Mesenchymal stem cell (in vitro differentiated cells and primary cell): ENCODE measurements at regions not wholly inside any gene's neighbourhood (a gene's known extent, or its start where the extent isn't known, plus 50 kb on each side); places are given as distances from the start of the nearest gene placed in this dataset.

Experiments used
- DNase-seq: peaks from one replicate; pipeline ENCODE4 v3.0.0-alpha.2; 2013
- H2AFZ ChIP-seq: one replicate; pipeline ENCODE4 v1.6.1; 2013; ENCODE audit warnings: low read depth, mild to moderate bottlenecking, control low read depth, inconsistent platforms, low read length, moderate library complexity
- H2AK5ac ChIP-seq: 2 replicates; pipeline ENCODE4 v1.6.1; 2013; ENCODE audit warnings: low read length, moderate library complexity, mild to moderate bottlenecking, inconsistent platforms; ENCODE audit not compliant: severe bottlenecking
- H2BK120ac ChIP-seq: one replicate; pipeline ENCODE4 v1.6.1; 2013; ENCODE audit warnings: low read depth, mild to moderate bottlenecking, inconsistent platforms, low read length, moderate library complexity
- H2BK12ac ChIP-seq, 2 experiments: one replicate each; pipeline ENCODE4 v1.6.1; 2013; ENCODE audit warnings: inconsistent platforms in 2 of 2, low read length in 2 of 2, mild to moderate bottlenecking in 2 of 2, moderate library complexity in 2 of 2, control low read depth in 1 of 2
- H2BK15ac ChIP-seq: one replicate; pipeline ENCODE4 v1.6.1; 2013; ENCODE audit warnings: mild to moderate bottlenecking, low read depth, inconsistent platforms; ENCODE audit not compliant: poor library complexity, severe bottlenecking
- H2BK5ac ChIP-seq: 2 replicates; pipeline ENCODE4 v1.6.1; 2013; ENCODE audit warnings: low read depth, mild to moderate bottlenecking, low read length, control low read depth, inconsistent platforms; ENCODE audit not compliant: poor library complexity, severe bottlenecking
- H3K14ac ChIP-seq, 2 experiments: one replicate each; pipeline ENCODE4 v1.6.1; 2013; ENCODE audit warnings: inconsistent platforms in 2 of 2, low read length in 2 of 2, control low read depth in 1 of 2, mild to moderate bottlenecking in 1 of 2, moderate library complexity in 1 of 2
- H3K18ac ChIP-seq, 2 experiments: one replicate each; pipeline ENCODE4 v1.6.1; 2013; ENCODE audit warnings: inconsistent platforms in 2 of 2, low read length in 2 of 2, control low read depth in 1 of 2, low read depth in 1 of 2, mild to moderate bottlenecking in 1 of 2
- H3K23ac ChIP-seq, 2 experiments: one replicate each; pipeline ENCODE4 v1.6.1; 2013; ENCODE audit warnings: inconsistent platforms in 2 of 2, low read length in 2 of 2, mild to moderate bottlenecking in 2 of 2, moderate library complexity in 2 of 2, control low read depth in 1 of 2
- H3K27ac ChIP-seq: 2 replicates; pipeline ENCODE4 v1.5.1; 2013; ENCODE audit warnings: mild to moderate bottlenecking, moderate library complexity, low read length, control low read depth, inconsistent platforms; ENCODE audit not compliant: poor library complexity, severe bottlenecking
- H3K27me3 ChIP-seq, 2 experiments: 2 replicates each; pipeline versions ENCODE4 v1.6.1 to v1.7.0; 2013; ENCODE audit warnings: low read length in 2 of 2, mild to moderate bottlenecking in 2 of 2, moderate library complexity in 2 of 2, control low read depth in 1 of 2, inconsistent platforms in 1 of 2; ENCODE audit not compliant: control insufficient read depth in 1 of 2, insufficient read depth in 1 of 2
- H3K36me3 ChIP-seq, 2 experiments: 2 replicates each; pipeline versions ENCODE4 v1.6.1 to v1.7.0; 2013; ENCODE audit warnings: low read length in 2 of 2, control low read depth in 1 of 2, inconsistent platforms in 1 of 2, low read depth in 1 of 2, mild to moderate bottlenecking in 1 of 2; ENCODE audit not compliant: insufficient read depth in 2 of 2, control insufficient read depth in 1 of 2
- H3K4ac ChIP-seq, 2 experiments: one replicate each; pipeline ENCODE4 v1.6.1; 2013; ENCODE audit warnings: inconsistent platforms in 2 of 2, low read length in 2 of 2, mild to moderate bottlenecking in 2 of 2, moderate library complexity in 2 of 2, control low read depth in 1 of 2, low read depth in 1 of 2
- H3K4me1 ChIP-seq: 2 replicates; pipeline ENCODE4 v1.6.1; 2013; ENCODE audit warnings: low read depth, low read length, control low read depth; ENCODE audit not compliant: control insufficient read depth, insufficient read depth
- H3K4me2 ChIP-seq: 2 replicates; pipeline ENCODE4 v1.6.1; 2013; ENCODE audit warnings: low read length, mild to moderate bottlenecking, inconsistent platforms; ENCODE audit not compliant: poor library complexity, severe bottlenecking
- H3K4me3 ChIP-seq, 2 experiments: 2 replicates each; pipeline versions ENCODE4 v1.5.1 to v1.7.0; 2013; ENCODE audit warnings: low read length in 2 of 2, mild to moderate bottlenecking in 2 of 2, control low read depth in 1 of 2, low read depth in 1 of 2; ENCODE audit not compliant: insufficient read depth in 1 of 2
- H3K79me1 ChIP-seq: replicated peaks from 2 replicates; pipeline ENCODE4 v1.6.1; 2013; ENCODE audit warnings: mild to moderate bottlenecking, control low read depth, low read length, inconsistent platforms; ENCODE audit not compliant: poor library complexity, severe bottlenecking
- H3K9ac ChIP-seq: 2 replicates; pipeline ENCODE4 v1.7.0; 2013; ENCODE audit warnings: mild to moderate bottlenecking, low read length, moderate library complexity
- H3K9me3 ChIP-seq: 2 replicates; pipeline ENCODE4 v1.7.0; 2013; ENCODE audit warnings: mild to moderate bottlenecking, low read length; ENCODE audit not compliant: control insufficient read depth
- H4K8ac ChIP-seq: one replicate; pipeline ENCODE4 v1.6.1; 2013; ENCODE audit warnings: inconsistent platforms, mild to moderate bottlenecking, low read length, moderate library complexity
- H4K91ac ChIP-seq: one replicate; pipeline ENCODE4 v1.6.1; 2013; ENCODE audit warnings: mild to moderate bottlenecking, low read length, inconsistent platforms
- WGBS: methylation state at CpG from one replicate; pipeline ENCODE4 v1.1.7; 2013; ENCODE audit warnings: mixed read lengths; 5-methylcytosine and 5-hydroxymethylcytosine counted together

DNA sequence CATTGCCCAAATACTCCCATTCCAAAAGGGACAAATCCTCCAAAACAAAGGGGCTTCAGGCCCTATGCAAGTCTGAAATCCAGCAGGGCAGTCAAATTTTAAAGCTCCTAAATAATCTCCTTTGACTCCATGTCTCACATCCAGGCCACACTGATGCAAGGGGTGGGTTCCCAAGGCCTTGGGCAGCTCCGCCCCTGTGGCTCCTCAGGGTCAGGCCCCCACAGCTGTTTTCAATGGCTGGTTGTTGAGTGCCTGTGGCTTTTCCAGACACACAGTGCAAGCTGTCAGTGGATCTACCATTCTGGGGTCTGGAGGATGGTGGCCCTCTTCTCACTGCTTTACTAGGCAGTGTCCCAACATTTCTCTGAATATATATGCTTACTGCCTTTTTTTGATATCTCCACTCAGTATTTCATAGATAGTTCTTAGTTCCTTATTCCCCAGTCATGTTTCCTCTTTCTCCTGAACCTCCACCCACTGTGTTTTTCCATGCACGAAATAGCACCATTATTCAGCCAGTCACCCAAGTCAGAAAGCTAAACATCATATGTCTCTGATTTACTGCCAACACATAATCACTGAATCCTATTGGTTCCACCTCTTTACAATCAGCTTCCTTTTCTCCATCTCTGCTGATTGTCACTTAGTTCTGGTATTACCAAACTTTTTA is 172.6 kb upstream of the CACNA2D1 start:
- Histone ChIP-seq H3K36me3 (no peaks in the 10 kb centered on the region), H3K4me2 (no peak overlapping the region), H2AK5ac (no peak overlapping the region), H3K79me1 (no peaks in the 10 kb centered on the region), H3K9me3 (no peaks in the 10 kb centered on the region), H2BK120ac (no peak overlapping the region), H3K27ac (no peak overlapping the region), H3K23ac (no peak overlapping the region), H3K4ac (no peak overlapping the region), H2BK15ac (no peak overlapping the region), H2BK5ac (no peak overlapping the region), H3K4me1 (peaks cover 2% of the 10 kb centered on the region), H2BK12ac (no peak overlapping the region), H3K9ac (no peak overlapping the region), H3K27me3 (no peaks in the 10 kb centered on the region), H4K91ac (no peak overlapping the region), H2AFZ (no peak overlapping the region), H4K8ac (no peak overlapping the region), H3K18ac (no peak overlapping the region), H3K14ac (no peak overlapping the region), H3K4me3 (no peak overlapping the region)
- WGBS = 90% methylated on average over 2 of the region's 2 CpGs
- DNase-seq = no peak

DNA sequence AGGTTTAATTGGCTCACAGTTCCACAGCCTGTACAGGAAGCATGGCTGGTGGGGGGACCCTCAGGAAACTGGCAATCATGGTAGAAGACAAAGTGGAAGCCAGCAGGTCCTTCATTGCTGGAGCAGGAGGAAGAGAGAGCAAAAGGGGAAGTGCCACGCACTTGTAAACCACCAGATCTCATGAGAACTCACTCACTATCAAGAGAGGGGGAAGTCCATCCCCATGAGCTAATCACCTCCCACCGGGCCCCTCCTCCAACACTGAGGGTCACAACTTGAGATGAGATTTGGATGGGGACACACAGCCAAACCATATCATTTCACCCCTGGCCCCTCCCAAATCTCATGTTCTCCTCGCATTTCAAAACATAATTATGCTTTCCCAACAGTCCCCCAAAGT is 171.9 kb upstream of the CACNA2D1 start:
- peaks cover 2% of the 10 kb centered on the region for H3K4me1 ChIP-seq
- no peak overlapping the region for H3K4me2 ChIP-seq
- no peaks in the 10 kb centered on the region for H3K79me1 ChIP-seq
- peak overlapping the region; percentile 51 for H2AFZ ChIP-seq
- H2BK15ac ChIP-seq = no peak overlapping the region
- no peak overlapping the region for H3K4me3 ChIP-seq
- peak overlapping the region in 1 of 2 experiments; percentile 21 for H3K18ac ChIP-seq
- 89% methylated on average over 3 of the region's 3 CpGs for WGBS
- no peak overlapping the region for H3K4ac ChIP-seq
- H4K91ac ChIP-seq = no peak overlapping the region
- no peak overlapping the region for H3K27ac ChIP-seq
- H2BK5ac ChIP-seq = no peak overlapping the region
- no peak overlapping the region for H2BK12ac ChIP-seq
- H3K27me3 ChIP-seq = no peaks in the 10 kb centered on the region
- H4K8ac ChIP-seq = no peak overlapping the region
- H3K36me3 ChIP-seq = no peaks in the 10 kb centered on the region
- no peak overlapping the region for H2AK5ac ChIP-seq
- no peak overlapping the region for H3K23ac ChIP-seq
- H3K14ac ChIP-seq = no peak overlapping the region
- H3K9me3 ChIP-seq = no peaks in the 10 kb centered on the region
- H3K9ac ChIP-seq = no peak overlapping the region
- DNase-seq = no peak
- H2BK120ac ChIP-seq = no peak overlapping the region

DNA sequence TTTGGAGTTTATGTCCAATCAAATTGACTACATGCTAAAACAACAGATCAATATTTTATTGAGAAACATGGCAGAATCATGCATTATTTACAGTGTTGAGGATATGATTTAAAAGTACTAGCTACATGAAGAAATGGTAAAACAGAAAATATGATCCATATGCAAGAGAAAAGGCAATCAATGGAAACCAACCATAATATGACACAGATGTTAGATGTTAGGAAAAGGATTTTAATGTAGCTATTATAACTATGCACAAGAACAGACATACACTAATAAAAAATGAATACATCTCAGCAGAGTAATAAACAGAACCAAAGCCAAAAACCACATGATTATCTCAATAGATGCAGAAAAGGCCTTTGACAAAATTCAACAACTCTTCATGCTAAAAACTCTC is 166.2 kb upstream of the CACNA2D1 start:
- Histone ChIP-seq H2BK120ac (no peak overlapping the region), H3K18ac (no peak overlapping the region), H3K79me1 (no peaks in the 10 kb centered on the region), H2AFZ (no peak overlapping the region), H3K36me3 (no peaks in the 10 kb centered on the region), H3K9ac (no peak overlapping the region), H3K4me1 (no peaks in the 10 kb centered on the region), H3K27ac (no peak overlapping the region), H2BK5ac (no peak overlapping the region), H3K4me2 (no peak overlapping the region), H3K4ac (no peak overlapping the region), H3K14ac (no peak overlapping the region), H3K27me3 (no peaks in the 10 kb centered on the region), H3K23ac (no peak overlapping the region), H2BK12ac (no peak overlapping the region), H4K8ac (no peak overlapping the region), H2AK5ac (no peak overlapping the region), H2BK15ac (no peak overlapping the region), H4K91ac (no peak overlapping the region), H3K4me3 (no peak overlapping the region), H3K9me3 (no peaks in the 10 kb centered on the region)
- DNase-seq = no peak

DNA sequence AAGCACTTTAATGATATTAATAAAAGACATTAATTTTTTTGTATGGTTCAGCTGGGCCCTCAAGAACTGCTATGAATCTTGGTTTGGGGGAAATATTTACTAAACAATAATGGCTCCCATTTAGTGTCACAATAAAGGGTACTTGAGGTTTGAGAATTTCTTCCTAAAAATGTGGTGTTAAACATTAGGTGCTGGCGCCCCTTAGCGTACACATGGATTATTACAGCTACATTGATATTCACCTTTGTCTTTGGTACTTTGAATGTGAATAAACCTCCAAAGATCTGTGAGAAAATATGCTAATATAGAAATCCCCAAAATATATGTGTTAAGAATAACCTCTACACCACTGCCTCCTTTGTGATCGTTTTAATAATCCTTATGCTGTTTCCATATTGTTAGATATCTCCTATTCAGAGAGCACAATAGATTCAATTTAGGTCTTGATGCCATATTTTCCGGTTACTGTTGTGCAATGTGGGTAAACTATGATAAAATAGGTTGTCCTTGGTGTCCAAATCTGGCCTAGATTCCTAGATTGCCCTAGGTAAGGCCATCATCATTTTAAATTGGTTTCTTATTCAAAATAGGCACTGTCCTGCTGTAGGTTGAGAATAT is 161.8 kb upstream of the CACNA2D1 start:
- H3K18ac ChIP-seq = no peak overlapping the region
- H3K27me3 ChIP-seq = no peaks in the 10 kb centered on the region
- no peaks in the 10 kb centered on the region for H3K4me1 ChIP-seq
- H2AK5ac ChIP-seq = no peak overlapping the region
- H2BK120ac ChIP-seq = no peak overlapping the region
- H4K8ac ChIP-seq = no peak overlapping the region
- no peak overlapping the region for H3K23ac ChIP-seq
- H3K9me3 ChIP-seq = no peaks in the 10 kb centered on the region
- H2BK12ac ChIP-seq = no peak overlapping the region
- peak; percentile 46 for DNase-seq
- H3K4me2 ChIP-seq = no peak overlapping the region
- no peak overlapping the region for H3K9ac ChIP-seq
- H4K91ac ChIP-seq = no peak overlapping the region
- H2BK15ac ChIP-seq = no peak overlapping the region
- H3K79me1 ChIP-seq = no peaks in the 10 kb centered on the region
- no peaks in the 10 kb centered on the region for H3K36me3 ChIP-seq
- no peak overlapping the region for H3K14ac ChIP-seq
- no peak overlapping the region for H3K27ac ChIP-seq
- H2BK5ac ChIP-seq = no peak overlapping the region
- WGBS = no CpG with 5 or more reads among the region's 4 CpGs
- no peak overlapping the region for H3K4ac ChIP-seq
- no peak overlapping the region for H2AFZ ChIP-seq
- no peak overlapping the region for H3K4me3 ChIP-seq
